ENCODE measurements at regions not wholly inside any gene's neighbourhood (a gene's known extent, or its start where the extent isn't known, plus 50 kb on each side); places are given as distances from the start of the nearest gene placed in this dataset.

GRCh38 chrX:101764538-101764937 lies 104.9 kb upstream of the ARMCX2 start:
- Histone ChIP-seq H4K20me1 (ENCODE audit: control insufficient read depth, insufficient read depth, insufficient read length) (no peaks in the 10 kb centered on the region), H3K9ac (ENCODE audit: extremely low read depth, insufficient read length, low read length) (no peak overlapping the region), H2BK120ac (ENCODE audit: low read depth, low read length, poor library complexity, severe bottlenecking) (no peak overlapping the region), H3K9me3 (ENCODE audit: control insufficient read depth, low read depth, low read length) (peaks cover 20% of the 10 kb centered on the region), H3K4me2 (ENCODE audit: insufficient read depth, insufficient read length, low read length) (no peak overlapping the region), H3K4me1 (ENCODE audit: insufficient read depth, low read length) (no peaks in the 10 kb centered on the region), H3K27me3 (ENCODE audit: insufficient read depth, low read length) (no peaks in the 10 kb centered on the region), H2AK5ac (ENCODE audit: insufficient read length, low read length) (no peak overlapping the region), H4K5ac (ENCODE audit: insufficient read length, low read depth, low read length) (no peak overlapping the region), H3K79me1 (ENCODE audit: insufficient read depth, low read depth, low read length, poor library complexity, severe bottlenecking) (no peaks in the 10 kb centered on the region), H3K4ac (ENCODE audit: low read depth, low read length) (no peak overlapping the region), H3K56ac (ENCODE audit: insufficient read length, low read depth, low read length) (no peak overlapping the region), H2AFZ (ENCODE audit: low read length) (no peak overlapping the region), H3K18ac (ENCODE audit: insufficient read length, low read depth, low read length) (no peak overlapping the region), H2BK12ac (ENCODE audit: insufficient read length, low read depth, low read length) (no peak overlapping the region), H3K27ac (ENCODE audit: insufficient read length, low read depth, low read length) (no peak overlapping the region), H2BK15ac (ENCODE audit: low read depth, low read length) (no peak overlapping the region), H2BK20ac (ENCODE audit: low read depth, low read length, poor library complexity, severe bottlenecking) (no peak overlapping the region), H3K79me2 (ENCODE audit: insufficient read depth, low read length) (no peaks in the 10 kb centered on the region), H3K14ac (ENCODE audit: insufficient read depth, low read length) (no peak overlapping the region), H3T11ph (ENCODE audit: low read length) (no peak overlapping the region), H4K8ac (replicated peaks; ENCODE audit: insufficient read length, low read depth, low read length) (no peak overlapping the region), H4K91ac (ENCODE audit: insufficient read length, low read depth, low read length) (no peak overlapping the region), H3K23me2 (ENCODE audit: insufficient read length, low read depth, low read length, poor library complexity, severe bottlenecking) (no peaks in the 10 kb centered on the region), H3K23ac (ENCODE audit: insufficient read length, low read depth, low read length) (no peak overlapping the region), H2BK5ac (ENCODE audit: insufficient read length, low read length) (no peak overlapping the region)
- Mint-ChIP-seq H3K27ac (no peak overlapping the region; a peak in 1 of 7 replicates), H3K4me1 (peaks cover 0 to 6% of the 10 kb centered on the region in 2 experiments; a peak in 2 of 4 replicates), H3K4me3 (no peak overlapping the region), H3K27me3 (ENCODE audit: low read depth) (no peaks in the 10 kb centered on the region), H3K36me3 (ENCODE audit: insufficient read depth in 1 of 3, low read depth in 3 of 3) (no peaks in the 10 kb centered on the region), H3K9me3 (peaks cover 36 to 41% of the 10 kb centered on the region in 2 experiments)
- WGBS (ENCODE audit: extremely low coverage, insufficient read length, low lambda C conversion rate) = no CpG with 5 or more reads among the region's 4 CpGs
- DNase-seq = no peak
- TF ChIP-seq, protein P1, sequence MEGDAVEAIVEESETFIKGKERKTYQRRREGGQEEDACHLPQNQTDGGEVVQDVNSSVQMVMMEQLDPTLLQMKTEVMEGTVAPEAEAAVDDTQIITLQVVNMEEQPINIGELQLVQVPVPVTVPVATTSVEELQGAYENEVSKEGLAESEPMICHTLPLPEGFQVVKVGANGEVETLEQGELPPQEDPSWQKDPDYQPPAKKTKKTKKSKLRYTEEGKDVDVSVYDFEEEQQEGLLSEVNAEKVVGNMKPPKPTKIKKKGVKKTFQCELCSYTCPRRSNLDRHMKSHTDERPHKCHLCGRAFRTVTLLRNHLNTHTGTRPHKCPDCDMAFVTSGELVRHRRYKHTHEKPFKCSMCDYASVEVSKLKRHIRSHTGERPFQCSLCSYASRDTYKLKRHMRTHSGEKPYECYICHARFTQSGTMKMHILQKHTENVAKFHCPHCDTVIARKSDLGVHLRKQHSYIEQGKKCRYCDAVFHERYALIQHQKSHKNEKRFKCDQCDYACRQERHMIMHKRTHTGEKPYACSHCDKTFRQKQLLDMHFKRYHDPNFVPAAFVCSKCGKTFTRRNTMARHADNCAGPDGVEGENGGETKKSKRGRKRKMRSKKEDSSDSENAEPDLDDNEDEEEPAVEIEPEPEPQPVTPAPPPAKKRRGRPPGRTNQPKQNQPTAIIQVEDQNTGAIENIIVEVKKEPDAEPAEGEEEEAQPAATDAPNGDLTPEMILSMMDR (conservative IDR thresholded peaks at IDR 0.05) = no peak

Data from H9 (cell line).